Ecto neural progenitor cell (in vitro differentiated cells): ENCODE measurements at regions not wholly inside any gene's neighbourhood (a gene's known extent, or its start where the extent isn't known, plus 50 kb on each side); places are given as distances from the start of the nearest gene placed in this dataset.

Experiments
- DNase-seq: peaks from one replicate; pipeline ENCODE4 v3.0.0-alpha.2; 2018; ENCODE audit warnings: low spot score

DNA sequence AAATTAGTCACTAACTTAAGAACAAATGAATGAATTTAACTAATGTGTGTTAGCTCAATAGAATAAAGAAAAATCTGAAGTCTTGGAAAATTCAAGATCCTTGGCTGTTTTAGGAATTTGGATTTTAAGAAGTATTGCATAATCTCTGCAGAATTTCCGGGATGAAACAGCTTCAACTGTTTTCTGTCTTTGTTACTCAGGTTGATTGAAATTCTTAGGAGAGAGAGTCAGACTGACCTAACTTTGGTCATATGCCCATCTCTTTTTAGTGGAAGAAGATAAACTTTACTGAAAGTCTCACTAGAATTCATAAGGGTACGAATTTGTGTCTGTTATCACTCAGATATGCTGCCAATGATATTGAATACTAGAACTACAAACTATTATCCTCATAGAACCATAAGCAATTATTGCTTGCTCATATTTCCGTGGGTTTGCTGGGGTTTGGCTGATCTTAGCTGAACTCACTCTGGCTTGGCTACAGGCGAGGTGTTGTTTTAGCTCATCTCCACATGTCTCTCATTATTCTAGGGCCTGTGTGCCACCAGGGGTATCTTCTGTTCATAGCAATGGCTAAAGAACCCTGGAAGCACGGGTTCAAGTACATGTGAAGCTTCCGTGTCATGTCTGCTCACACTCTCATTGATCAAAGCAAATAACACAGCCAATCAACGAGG, 257.4 kb upstream of the NOVA1 start:
- no peak for DNase-seq

DNA sequence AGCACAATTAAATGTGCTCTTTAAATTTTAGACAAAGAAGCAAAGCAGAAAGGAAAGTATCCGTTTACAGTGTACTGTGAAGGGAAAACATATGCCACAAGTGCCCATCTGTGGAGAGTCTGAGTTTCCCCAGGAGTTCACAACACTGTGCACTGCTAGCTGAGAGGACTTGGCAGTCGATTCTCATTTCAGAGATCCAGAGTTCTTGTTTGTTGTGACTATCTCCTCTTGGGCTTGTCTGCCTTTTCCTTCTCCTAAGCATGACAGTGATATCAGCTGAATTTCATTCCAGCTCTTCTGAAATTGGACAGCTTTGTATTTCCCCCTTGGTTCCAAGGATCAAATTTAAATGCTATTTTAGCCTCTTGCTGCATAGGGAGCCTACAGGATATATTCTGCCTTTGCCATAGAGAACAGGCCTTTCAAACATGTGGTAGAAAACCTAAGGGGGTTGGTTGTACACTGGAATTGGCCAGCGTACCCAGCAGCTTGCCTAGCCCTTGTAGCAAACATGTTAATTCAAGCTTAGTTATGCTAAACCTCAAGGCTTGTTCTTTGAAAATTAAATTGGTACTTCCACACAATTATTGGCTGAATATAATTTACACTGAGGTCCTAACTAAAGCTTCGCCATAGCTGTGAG, 259.2 kb upstream of the NOVA1 start:
- no peak for DNase-seq

- DNase-seq, result no peak
These were observed 261.6 kb upstream of the NOVA1 start for GRCh38 chr14:26859483-26859882.

GRCh38 chr14:26860111-26860510, 262.3 kb upstream of the NOVA1 start:
- DNase-seq, result no peak

DNA sequence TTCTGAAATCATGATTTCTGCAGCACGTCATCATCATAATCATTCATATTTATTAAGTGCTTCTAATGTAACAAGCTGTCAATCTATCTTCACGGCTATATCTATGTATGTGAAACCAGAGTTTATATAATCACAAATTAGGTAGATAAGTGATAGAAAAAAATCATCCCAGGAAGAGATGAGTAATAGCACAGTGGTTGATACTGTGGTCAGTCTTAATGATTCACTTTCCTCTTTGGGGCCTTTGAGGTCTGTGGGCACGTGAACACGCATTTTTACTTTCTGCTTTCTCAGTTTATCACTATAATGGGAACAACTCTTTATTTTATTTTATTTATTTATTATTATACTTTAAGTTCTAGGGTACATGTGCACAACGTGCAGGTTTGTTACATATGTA, 265.9 kb upstream of the NOVA1 start:
- no peak for DNase-seq

GRCh38 chr14:26866721-26867120, 268.9 kb upstream of the NOVA1 start:
- DNase-seq, result no peak

GRCh38 chr14:26867171-26867757, 269.4 kb upstream of the NOVA1 start:
- no peak for DNase-seq

DNA sequence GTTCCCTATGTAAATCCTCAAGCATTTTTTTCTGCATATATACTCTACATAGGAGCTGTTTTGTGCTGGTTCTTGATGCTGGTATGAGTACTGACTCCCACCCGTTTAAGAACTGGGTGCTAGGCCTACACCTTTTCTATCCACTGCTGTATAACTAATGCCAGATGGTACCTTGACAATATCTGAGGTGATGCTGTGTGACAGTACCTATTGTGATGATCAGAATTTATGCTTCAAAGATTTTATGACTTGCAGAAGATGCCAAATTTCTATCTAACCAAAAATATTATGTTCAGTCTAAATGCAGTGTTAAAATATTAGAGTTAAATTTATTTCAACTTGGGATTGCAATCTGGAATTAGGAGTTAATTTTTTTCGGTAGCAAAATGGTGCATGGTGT, 272.3 kb upstream of the NOVA1 start:
- DNase-seq, result no peak

GRCh38 chr14:26870722-26871617, 273.1 kb upstream of the NOVA1 start:
- no peak for DNase-seq

- DNase-seq, result no peak
These were observed 274.9 kb upstream of the NOVA1 start for GRCh38 chr14:26872515-26873361.

DNA sequence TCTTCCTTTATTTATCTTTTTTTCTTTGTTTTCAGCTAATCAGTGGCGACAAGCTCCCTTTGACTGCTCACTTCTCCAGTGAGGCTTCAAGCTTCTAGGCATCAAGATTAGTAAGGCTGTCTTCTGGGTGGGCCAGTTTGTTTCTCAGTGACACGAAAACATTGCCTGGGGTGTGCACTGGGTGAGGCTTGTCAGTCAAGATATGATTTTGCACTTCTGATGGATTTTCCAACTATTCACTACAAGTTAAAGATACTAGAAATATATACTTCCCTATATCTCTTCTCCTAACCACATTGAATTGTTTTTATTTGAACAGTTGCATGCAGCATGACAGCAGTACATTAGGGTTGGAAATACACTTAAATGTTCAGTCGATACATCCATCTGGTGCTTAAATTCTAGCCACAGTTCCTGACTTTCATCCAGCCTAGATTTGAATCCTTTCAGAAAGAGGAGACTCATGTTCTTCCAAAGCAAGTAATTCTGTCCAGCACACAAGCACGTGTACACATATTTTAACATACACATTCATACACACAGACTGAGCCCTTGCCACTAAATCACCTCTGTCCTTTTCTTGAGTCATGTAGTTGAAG, 275.6 kb upstream of the NOVA1 start:
- DNase-seq, result no peak

GRCh38 chr14:26887847-26888246, 290.0 kb upstream of the NOVA1 start:
- no peak for DNase-seq

GRCh38 chr14:26888592-26888991, 290.8 kb upstream of the NOVA1 start:
- no peak for DNase-seq

DNA sequence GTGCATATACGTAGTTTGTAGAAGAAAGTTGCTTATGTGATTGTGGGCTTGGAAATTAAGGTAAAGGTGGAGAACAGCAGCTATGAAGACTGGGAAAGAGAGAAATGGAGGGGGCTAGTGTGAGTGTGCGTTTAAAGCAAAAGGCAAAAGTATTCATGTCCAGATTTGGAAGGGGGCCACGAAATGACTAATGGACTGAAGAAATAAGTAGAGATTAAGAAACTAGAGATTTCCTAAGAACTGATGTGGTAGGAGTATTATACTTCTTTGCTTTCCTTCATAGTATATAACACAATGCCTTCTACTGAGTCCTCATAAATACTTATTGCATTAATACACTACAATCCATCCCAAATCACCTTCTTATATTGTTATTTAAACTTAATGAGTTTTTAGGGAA, 298.6 kb upstream of the NOVA1 start:
- DNase-seq, result no peak

GRCh38 chr14:26897196-26897595, 299.4 kb upstream of the NOVA1 start:
- no peak for DNase-seq

DNA sequence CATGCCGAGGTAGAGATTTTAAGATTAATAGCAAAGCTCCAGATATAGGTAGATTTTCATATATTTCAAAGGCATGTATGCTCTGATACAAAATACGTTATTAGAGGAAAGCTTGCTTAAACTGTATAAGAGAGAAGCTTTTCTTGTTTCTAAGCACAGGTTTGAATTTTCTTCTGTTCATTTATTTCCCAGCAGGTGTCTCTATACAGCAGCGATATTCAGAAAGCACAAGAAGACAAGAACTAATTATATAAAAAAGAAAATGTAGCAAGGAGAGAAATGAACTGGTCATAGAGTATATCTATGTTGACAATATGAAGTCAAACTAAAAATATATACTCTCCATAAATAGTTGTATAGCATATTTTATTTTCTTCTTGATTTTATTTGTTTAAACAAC, 307.4 kb upstream of the NOVA1 start:
- no peak for DNase-seq

GRCh38 chr14:26913786-26914185, 316.0 kb upstream of the NOVA1 start:
- DNase-seq, result no peak

- DNase-seq, result no peak
These were observed 319.3 kb upstream of the NOVA1 start for GRCh38 chr14:26917086-26917485.

- no peak for DNase-seq
These were observed 328.2 kb upstream of the NOVA1 start for GRCh38 chr14:26925876-26926584.

GRCh38 chr14:26926585-26926984, 328.8 kb upstream of the NOVA1 start:
- no peak for DNase-seq

- no peak for DNase-seq
These were observed 330.2 kb upstream of the NOVA1 start for GRCh38 chr14:26928019-26928418.
